HG02798 (cell line): ENCODE measurements at regions not wholly inside any gene's neighbourhood (a gene's known extent, or its start where the extent isn't known, plus 50 kb on each side); places are given as distances from the start of the nearest gene placed in this dataset.
A peak's percentile ranks its signal among the peaks of the same experiment; 100 is the strongest.
"Not testable (repeated sequence)": the region's sequence is repeated elsewhere in the genome, so short reads cannot be mapped to it uniquely, and the experiment has no call there.

Source experiments
- ATAC-seq: cut with Tn5 transposase; IDR thresholded peaks from one replicate; pipeline ENCODE4 v1.9.1; 2021; ENCODE audit warnings: mild to moderate bottlenecking; ENCODE audit not compliant: unreplicated experiment, poor library complexity

- no peak for ATAC-seq
Measured at GRCh38 chr10:28190196-28190595, 112.7 kb downstream of the MPP7 start.

- no peak for ATAC-seq
Measured at GRCh38 chr10:28188526-28188925, 114.3 kb downstream of the MPP7 start.

GRCh38 chr10:28186887-28187578, 115.8 kb downstream of the MPP7 start:
- no peak for ATAC-seq

DNA sequence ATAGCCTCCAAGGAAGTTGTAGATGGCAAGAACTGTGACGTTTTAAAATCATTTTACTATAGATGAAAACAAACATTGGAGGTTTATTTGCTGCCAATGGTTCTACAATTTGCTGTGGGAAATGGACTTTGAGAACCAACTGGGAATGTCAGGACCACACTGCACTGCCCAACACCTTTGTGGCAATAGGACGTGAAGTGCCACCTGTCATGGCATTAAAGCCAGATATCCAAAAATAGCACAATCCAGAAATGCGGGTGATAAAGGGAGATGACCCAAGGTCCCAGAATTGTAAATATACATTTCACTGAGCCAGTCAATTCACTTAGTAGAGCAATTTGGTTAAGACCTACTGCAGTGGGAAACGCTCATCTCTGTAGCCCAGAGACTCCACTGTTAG, 116.4 kb downstream of the MPP7 start:
- no peak for ATAC-seq

- ATAC-seq: no peak
Measured at GRCh38 chr10:28184810-28185209, 118.1 kb downstream of the MPP7 start.

DNA sequence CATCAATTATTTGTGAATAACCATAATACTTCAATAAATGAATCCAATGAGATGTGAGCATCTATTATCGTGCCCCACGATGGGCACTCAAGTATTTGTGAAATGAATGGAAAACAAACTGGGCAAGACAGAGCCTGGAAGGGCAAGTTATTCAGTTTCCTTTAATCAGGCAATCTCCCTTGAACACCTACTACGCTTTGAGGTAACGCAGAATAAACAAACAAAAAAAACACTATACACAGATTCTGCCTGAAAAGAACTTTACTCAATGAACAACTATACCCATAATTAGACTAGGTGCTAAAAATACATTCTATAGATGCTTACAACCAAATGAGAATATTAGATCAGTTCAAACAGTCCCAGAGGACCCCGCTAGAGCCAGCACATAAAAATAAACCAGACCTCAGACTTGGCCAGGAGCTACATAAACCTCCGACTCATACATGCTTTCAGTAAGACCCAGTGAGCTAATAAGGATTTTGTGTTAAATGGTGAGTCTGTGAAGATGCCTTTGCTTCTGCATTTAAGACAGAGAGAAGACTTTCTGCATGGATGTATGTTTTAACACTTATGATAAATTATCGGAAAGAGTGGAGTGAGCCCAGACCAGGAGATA, 121.3 kb downstream of the MPP7 start:
- no peak for ATAC-seq

DNA sequence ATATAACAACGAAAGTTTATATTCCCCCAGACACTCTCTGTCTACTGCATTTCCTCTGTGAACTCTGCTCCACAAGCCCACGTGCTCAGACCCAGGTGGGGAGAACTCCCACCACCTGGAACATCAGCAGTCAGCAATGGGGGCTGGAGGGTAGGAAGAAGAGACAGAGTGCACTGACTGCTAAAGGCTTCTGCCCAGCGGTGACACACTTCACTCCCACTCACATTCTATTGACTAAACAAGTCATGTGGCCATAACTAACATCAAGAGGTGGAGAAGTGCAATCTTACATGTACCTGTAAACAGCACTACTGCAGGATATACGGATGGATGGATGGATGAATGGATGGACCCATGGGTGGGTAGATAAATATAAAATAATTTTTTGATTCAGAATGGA, 122.2 kb downstream of the MPP7 start:
- ATAC-seq: no peak

GRCh38 chr10:28179743-28180099, 123.1 kb downstream of the MPP7 start:
- no peak for ATAC-seq

GRCh38 chr10:28179006-28179742, 123.7 kb downstream of the MPP7 start:
- ATAC-seq: peak; percentile 55

DNA sequence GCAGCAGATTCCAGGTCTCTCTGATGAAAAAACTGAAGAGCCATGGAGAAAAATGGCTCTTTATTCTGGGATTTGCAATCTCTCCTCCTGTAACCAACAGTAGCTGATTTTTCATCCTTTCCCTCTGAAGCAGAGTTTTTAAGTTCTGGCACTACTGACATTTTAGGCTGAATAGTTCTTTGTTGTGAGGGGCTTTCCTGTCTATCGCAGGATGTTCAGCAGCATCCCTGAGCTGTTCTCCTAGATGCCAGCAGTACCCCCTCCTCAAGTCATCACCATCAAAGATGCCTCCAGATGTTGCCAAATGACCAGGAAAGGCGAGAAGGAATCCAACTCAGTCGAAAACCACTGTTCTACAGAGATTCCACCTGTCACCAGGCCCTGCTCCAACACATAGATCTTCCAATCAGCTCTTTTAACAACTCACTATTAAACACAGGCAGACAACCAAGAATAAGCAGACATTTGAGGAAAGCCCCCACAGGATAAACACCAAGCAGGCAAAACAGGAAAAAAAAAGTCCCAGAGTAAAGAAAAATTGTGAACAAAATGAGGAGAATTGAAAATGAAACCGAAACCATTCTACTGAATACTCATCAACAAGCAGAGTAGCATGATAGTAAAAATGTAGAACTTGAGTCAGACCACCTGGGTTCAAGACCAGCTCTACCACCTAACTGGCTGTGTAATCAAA, 124.8 kb downstream of the MPP7 start:
- peak; percentile 64 for ATAC-seq

DNA sequence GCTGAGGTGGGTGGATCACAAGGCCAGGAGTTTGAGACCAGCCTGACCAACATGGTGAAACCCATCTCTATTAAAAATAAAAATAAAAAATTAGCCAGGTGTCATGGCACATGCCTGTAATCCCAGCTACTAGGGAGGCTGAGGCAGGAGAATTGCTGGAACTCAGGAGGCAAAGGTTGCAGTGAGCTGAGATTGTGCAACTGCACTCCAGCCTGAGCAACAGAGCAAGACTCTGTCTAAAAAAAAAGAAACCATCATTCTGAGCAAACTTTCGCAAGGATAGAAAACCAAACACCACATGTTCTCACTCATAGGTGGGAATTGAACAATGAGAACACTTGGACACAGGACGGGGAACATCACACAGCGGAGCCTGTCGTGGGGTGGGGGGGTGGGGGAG, 126.4 kb downstream of the MPP7 start:
- not testable (repeated sequence) for ATAC-seq

- no peak for ATAC-seq
Measured at GRCh38 chr10:28172223-28172610, 130.6 kb downstream of the MPP7 start.

- ATAC-seq: no peak
Measured at GRCh38 chr10:28171468-28172222, 131.2 kb downstream of the MPP7 start.

GRCh38 chr10:28169525-28169924, 133.3 kb downstream of the MPP7 start:
- peak; percentile 95 for ATAC-seq

DNA sequence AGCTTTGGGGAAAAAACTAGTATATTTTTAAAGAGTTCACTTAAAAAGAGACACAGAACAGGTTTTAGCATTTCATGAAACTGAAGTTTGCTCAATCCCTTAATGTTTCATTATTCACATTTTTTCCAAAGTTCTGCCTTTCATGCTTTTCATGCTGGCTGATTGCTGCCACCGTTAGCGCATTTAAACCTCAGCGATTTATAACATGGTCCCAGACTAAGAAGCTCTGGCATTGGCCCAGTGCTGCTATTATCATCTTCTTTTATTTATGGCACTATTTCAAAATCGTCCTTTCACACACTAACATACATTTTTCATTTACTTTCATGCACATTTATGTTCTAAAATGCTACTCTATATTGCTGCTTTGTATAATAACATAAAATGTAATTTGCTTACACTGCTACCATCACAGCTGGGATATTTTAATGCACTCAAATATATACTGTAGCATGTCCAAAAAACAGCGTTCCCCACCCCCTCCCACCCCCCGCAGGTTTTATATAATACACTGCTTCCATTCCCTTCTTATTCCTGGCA, 141.9 kb downstream of the MPP7 start:
- ATAC-seq: no peak

GRCh38 chr10:28157379-28157778, 145.5 kb downstream of the MPP7 start:
- no peak for ATAC-seq

GRCh38 chr10:28155726-28156125, 147.1 kb downstream of the MPP7 start:
- no peak for ATAC-seq

DNA sequence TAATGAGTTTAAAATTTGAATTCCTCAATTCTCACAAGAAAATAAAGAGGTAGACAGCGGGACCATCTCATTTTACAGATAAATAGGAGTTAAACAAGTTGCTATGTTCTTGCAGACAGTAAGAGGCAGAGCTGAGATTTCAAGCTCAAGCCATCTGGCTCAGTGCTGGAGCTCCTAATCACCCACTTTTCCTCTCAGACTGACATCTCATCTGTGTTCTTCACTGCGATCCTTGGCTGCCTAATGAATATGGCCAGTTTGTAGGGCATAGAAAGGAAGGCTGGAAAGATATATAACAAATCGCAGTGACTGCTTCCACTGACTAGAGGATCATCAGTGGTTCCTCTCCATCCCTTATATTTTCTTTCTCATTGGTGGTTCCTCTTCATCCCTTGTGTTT, 151.2 kb downstream of the MPP7 start:
- ATAC-seq: no peak

DNA sequence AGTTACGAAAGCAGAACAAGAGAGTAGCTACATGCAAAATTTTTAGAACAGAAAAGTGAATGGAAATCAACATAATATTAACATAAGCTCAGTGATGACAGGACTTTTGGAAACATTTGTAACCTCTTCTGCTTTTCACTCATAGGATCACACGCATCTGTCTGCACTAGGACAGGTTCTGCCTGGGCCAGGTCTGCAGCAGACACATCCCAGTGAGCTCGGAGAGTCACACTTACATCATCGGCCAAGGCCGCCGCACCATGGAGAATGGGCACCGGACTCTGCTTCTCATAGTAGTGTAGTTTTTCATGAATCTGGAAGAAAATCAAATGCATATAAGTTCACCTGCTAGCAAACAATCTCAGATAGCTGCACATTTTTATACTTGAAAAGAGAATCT, 150.9 kb upstream of the ODAD2 start:
- ATAC-seq: no peak

GRCh38 chr10:28147706-28148105, 148.8 kb upstream of the ODAD2 start:
- ATAC-seq: no peak
